Natural killer cell (primary cell): ENCODE measurements at regions not wholly inside any gene's neighbourhood (a gene's known extent, or its start where the extent isn't known, plus 50 kb on each side); places are given as distances from the start of the nearest gene placed in this dataset.

Source experiments
- ATAC-seq, 3 donors: fragments of 150-1000 bp in 2 of 3; fragments of 200-7000 bp in 1 of 3; cut with Tn5 transposase; 1 replicate in 1 of 3; 2 replicates in 2 of 3; pipeline ENCODE4 v1.10.0; 2021; ENCODE audit warnings: mild to moderate bottlenecking in 2 of 3, moderate library complexity in 2 of 3
- DNase-seq, 2 donors: peaks; one replicate each; pipeline versions ENCODE4 v3.0.0 to v3.0.0-alpha.2; 2013 to 2021; ENCODE audit warnings: mixed read lengths in 1 of 2
- H3K27ac ChIP-seq: one replicate; pipeline ENCODE4 v1.5.1; 2013; ENCODE audit warnings: mild to moderate bottlenecking, low read length
- H3K27me3 ChIP-seq: one replicate; pipeline ENCODE4 v1.6.1; 2013; ENCODE audit warnings: low read length; ENCODE audit not compliant: control insufficient read depth, insufficient read depth
- H3K36me3 ChIP-seq: one replicate; pipeline ENCODE4 v1.6.1; 2013; ENCODE audit warnings: low read length; ENCODE audit not compliant: control insufficient read depth, insufficient read depth
- H3K4me1 ChIP-seq: one replicate; pipeline ENCODE4 v1.6.1; 2013; ENCODE audit warnings: low read length; ENCODE audit not compliant: control insufficient read depth, insufficient read depth
- H3K4me3 ChIP-seq: one replicate; pipeline ENCODE4 v1.5.1; 2013; ENCODE audit warnings: low read length
- H3K9me3 ChIP-seq: one replicate; pipeline ENCODE4 v1.6.1; 2013; ENCODE audit warnings: low read length; ENCODE audit not compliant: control insufficient read depth, insufficient read depth
- H3K27ac Mint-ChIP-seq, 2 donors: one replicate each; pipeline ENCODE4 v1.8.0; 2022; ENCODE audit warnings: mild to moderate bottlenecking in 2 of 2, mixed read lengths in 2 of 2, moderate library complexity in 1 of 2
- H3K27me3 Mint-ChIP-seq, 2 donors: one replicate each; pipeline ENCODE4 v1.8.0; 2022; ENCODE audit warnings: low read depth in 2 of 2, mixed read lengths in 2 of 2
- H3K36me3 Mint-ChIP-seq: one replicate; pipeline ENCODE4 v1.8.0; 2022; ENCODE audit warnings: mixed read lengths
- H3K4me1 Mint-ChIP-seq, 2 donors: one replicate each; pipeline ENCODE4 v1.8.0; 2022; ENCODE audit warnings: mixed read lengths in 2 of 2
- H3K4me3 Mint-ChIP-seq: one replicate; pipeline ENCODE4 v1.8.0; 2022; ENCODE audit warnings: mild to moderate bottlenecking, moderate library complexity, mixed read lengths
- H3K9me3 Mint-ChIP-seq, 2 donors: one replicate each; pipeline ENCODE4 v1.8.0; 2022; ENCODE audit warnings: mixed read lengths in 2 of 2
- CTCF ChIP-seq: fragments of 200-600 bp; IDR thresholded peaks from one replicate; pipeline ENCODE4 v1.8.0; 2022; ENCODE audit warnings: antibody characterized with exemption
- WGBS: methylation state at CpG from one replicate; pipeline ENCODE4 v1.1.7; 2013; ENCODE audit warnings: missing lambda C conversion rate; ENCODE audit not compliant: insufficient coverage; 5-methylcytosine and 5-hydroxymethylcytosine counted together
- intact Hi-C: fragments of 100-400 bp; cut with micrococcal nuclease; formaldehyde crosslinking; loops from one replicate; pipeline ENCODE4 v1.14.2; 2022

GRCh38 chr4:162957521-162958143 lies 209.1 kb downstream of the NAF1 start:
- Mint-ChIP-seq H3K9me3 (peaks cover 4 to 8% of the 10 kb centered on the region in 2 donors), H3K4me3 (no peak overlapping the region), H3K36me3 (no peaks in the 10 kb centered on the region), H3K27ac (no peak overlapping the region), H3K27me3 (no peaks in the 10 kb centered on the region), H3K4me1 (no peaks in the 10 kb centered on the region)
- H3K4me1 ChIP-seq = no peaks in the 10 kb centered on the region
- WGBS = 92% methylated on average over 3 of the region's 3 CpGs
- no peaks in the 10 kb centered on the region for H3K27me3 ChIP-seq
- DNase-seq = no peak
- no peaks in the 10 kb centered on the region for H3K36me3 ChIP-seq
- no peak for ATAC-seq
- H3K9me3 ChIP-seq = no peaks in the 10 kb centered on the region
- no peak overlapping the region for H3K4me3 ChIP-seq
- intact Hi-C loops = no loop called here
- no peak for TF ChIP-seq CTCF
- no peak overlapping the region for H3K27ac ChIP-seq

- H3K27me3 Mint-ChIP-seq = no peaks in the 10 kb centered on the region
- H3K9me3 Mint-ChIP-seq = peaks cover 6 to 8% of the 10 kb centered on the region in 2 donors
- Histone ChIP-seq H3K27ac (no peak overlapping the region), H3K36me3 (no peaks in the 10 kb centered on the region), H3K9me3 (no peaks in the 10 kb centered on the region), H3K4me3 (no peak overlapping the region), H3K27me3 (no peaks in the 10 kb centered on the region), H3K4me1 (no peaks in the 10 kb centered on the region)
- intact Hi-C loops = no loop called here
- no peaks in the 10 kb centered on the region for H3K36me3 Mint-ChIP-seq
- DNase-seq (no peak), ATAC-seq (no peak)
- H3K27ac Mint-ChIP-seq = no peak overlapping the region
- WGBS = 82% methylated on average over 2 of the region's 2 CpGs
- no peak overlapping the region for H3K4me3 Mint-ChIP-seq
- TF ChIP-seq CTCF = no peak
- no peaks in the 10 kb centered on the region for H3K4me1 Mint-ChIP-seq
Measured at GRCh38 chr4:162954976-162955375, 211.7 kb downstream of the NAF1 start.

GRCh38 chr4:162952232-162952631 lies 214.5 kb downstream of the NAF1 start:
- ATAC-seq = no peak
- intact Hi-C loops = no loop called here
- peaks cover 8 to 9% of the 10 kb centered on the region in 2 donors for H3K9me3 Mint-ChIP-seq
- H3K27ac ChIP-seq = no peak overlapping the region
- 88% methylated on average over 3 of the region's 3 CpGs for WGBS
- H3K27me3 Mint-ChIP-seq = no peaks in the 10 kb centered on the region
- TF ChIP-seq CTCF = no peak
- H3K36me3 ChIP-seq = no peaks in the 10 kb centered on the region
- H3K4me1 Mint-ChIP-seq = no peaks in the 10 kb centered on the region
- no peaks in the 10 kb centered on the region for H3K36me3 Mint-ChIP-seq
- no peak overlapping the region for H3K4me3 Mint-ChIP-seq
- no peaks in the 10 kb centered on the region for H3K4me1 ChIP-seq
- no peak overlapping the region for H3K27ac Mint-ChIP-seq
- no peak for DNase-seq
- no peaks in the 10 kb centered on the region for H3K9me3 ChIP-seq
- no peaks in the 10 kb centered on the region for H3K27me3 ChIP-seq
- H3K4me3 ChIP-seq = no peak overlapping the region

GRCh38 chr4:162945713-162946112 lies 221.0 kb downstream of the NAF1 start:
- H3K4me1 ChIP-seq = no peaks in the 10 kb centered on the region
- peaks cover 9 to 11% of the 10 kb centered on the region in 2 donors for H3K9me3 Mint-ChIP-seq
- no peak overlapping the region for H3K27ac Mint-ChIP-seq
- H3K36me3 Mint-ChIP-seq = no peaks in the 10 kb centered on the region
- TF ChIP-seq CTCF = no peak
- no peaks in the 10 kb centered on the region for H3K27me3 Mint-ChIP-seq
- no peak overlapping the region for H3K4me3 ChIP-seq
- ATAC-seq = no peak
- DNase-seq = no peak
- intact Hi-C loops = no loop called here
- H3K36me3 ChIP-seq = no peaks in the 10 kb centered on the region
- H3K9me3 ChIP-seq = no peaks in the 10 kb centered on the region
- H3K4me3 Mint-ChIP-seq = no peak overlapping the region
- no peak overlapping the region for H3K27ac ChIP-seq
- no peaks in the 10 kb centered on the region for H3K27me3 ChIP-seq
- H3K4me1 Mint-ChIP-seq = no peaks in the 10 kb centered on the region
